Left lung (tissue), 4 donors: ENCODE measurements at regions not wholly inside any gene's neighbourhood (a gene's known extent, or its start where the extent isn't known, plus 50 kb on each side); places are given as distances from the start of the nearest gene placed in this dataset.

Experiments
- ATAC-seq: fragments of 200-7000 bp; cut with Tn5 transposase; one replicate; pipeline ENCODE4 v1.9.1; 2020; ENCODE audit warnings: moderate library complexity
- DNase-seq, 4 donors: peaks; one replicate each; pipeline ENCODE4 v3.0.0-alpha.2; 2013 to 2020
- H3K27ac ChIP-seq, 2 donors: fragments of 200-600 bp; sonication (generic) in 1 of 2; one replicate each; pipeline versions ENCODE4 v1.5.0 to v1.8.0; 2020 to 2021
- H3K27me3 ChIP-seq, 2 donors: fragments of 200-600 bp; sonication (generic) in 1 of 2; one replicate each; pipeline versions ENCODE4 v1.5.0 to v1.8.0; 2020 to 2021
- H3K36me3 ChIP-seq, 2 donors: fragments of 200-600 bp; sonication (generic) in 1 of 2; one replicate each; pipeline versions ENCODE4 v1.5.0 to v1.8.0; 2020 to 2021
- H3K4me1 ChIP-seq, 2 donors: fragments of 200-600 bp; one replicate each; pipeline ENCODE4 v1.8.0; 2021
- H3K4me3 ChIP-seq, 2 donors: fragments of 200-600 bp; sonication (generic) in 1 of 2; one replicate each; pipeline versions ENCODE4 v1.5.0 to v1.8.0; 2020 to 2021; ENCODE audit warnings: mild to moderate bottlenecking in 1 of 2
- H3K9me3 ChIP-seq, 2 donors: fragments of 200-600 bp; sonication (generic) in 1 of 2; one replicate each; pipeline versions ENCODE4 v1.5.0 to v1.8.0; 2020 to 2021
- CTCF ChIP-seq, 2 donors: fragments of 200-600 bp; sonication (generic) in 1 of 2; IDR thresholded peaks; one replicate each; pipeline versions ENCODE4 v1.5.0 to v1.8.0; 2021; ENCODE audit warnings: antibody characterized with exemption in 2 of 2
- intact Hi-C, 2 donors: fragments of 100-400 bp; cut with DNase I; formaldehyde crosslinking; loops; one replicate each; pipeline versions ENCODE4 v1.11.2 to v1.14.2; 2022
- donor health status: DM: no; HTN: yes; CAD: no.
- donor health status: DM: no; HTN: no; CAD: no.

GRCh38 chr3:139751789-139752188 is 74.0 kb upstream of the NMNAT3 start:
- H3K27ac ChIP-seq, result no peak overlapping the region
- H3K9me3 ChIP-seq, result peaks cover 0 to 18% of the 10 kb centered on the region in 2 donors
- no peaks in the 10 kb centered on the region for H3K4me1 ChIP-seq
- TF ChIP-seq CTCF (IDR thresholded peaks at IDR 0.05), result no peak
- no peaks in the 10 kb centered on the region for H3K27me3 ChIP-seq
- no peaks in the 10 kb centered on the region for H3K36me3 ChIP-seq
- ATAC-seq, result no peak
- intact Hi-C loops, result no loop called here
- DNase-seq, result no peak
- no peak overlapping the region for H3K4me3 ChIP-seq

DNA sequence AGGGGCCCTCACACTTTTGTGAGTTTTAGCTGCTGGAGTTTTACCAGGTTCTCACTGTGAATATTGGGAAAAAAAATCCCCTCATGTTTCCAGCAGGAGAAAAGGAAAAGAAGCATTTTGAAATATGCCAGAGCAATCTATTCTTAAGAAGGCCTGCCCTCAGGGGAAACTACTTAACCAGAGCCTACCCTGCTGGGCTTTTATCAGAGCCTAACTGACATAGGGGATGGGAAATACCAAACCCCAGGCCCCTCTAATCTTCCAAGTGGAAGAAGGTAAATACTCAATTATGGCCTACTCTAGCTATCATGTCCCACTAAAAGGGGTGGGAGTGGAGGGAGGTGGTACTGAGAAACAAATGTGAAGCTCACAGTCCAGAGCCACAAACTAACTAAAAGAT is 68.7 kb upstream of the NMNAT3 start:
- ATAC-seq (no peak), DNase-seq (no peak)
- intact Hi-C loops, result no loop called here
- H3K4me1 ChIP-seq, result no peaks in the 10 kb centered on the region
- H3K27ac ChIP-seq, result no peak overlapping the region
- H3K27me3 ChIP-seq, result no peaks in the 10 kb centered on the region
- H3K36me3 ChIP-seq, result no peaks in the 10 kb centered on the region
- TF ChIP-seq CTCF (IDR thresholded peaks at IDR 0.05), result no peak
- H3K4me3 ChIP-seq, result no peak overlapping the region
- H3K9me3 ChIP-seq, result peaks cover 0 to 18% of the 10 kb centered on the region in 2 donors

- Histone ChIP-seq H3K9me3 (peaks cover 0 to 18% of the 10 kb centered on the region in 2 donors), H3K4me1 (no peaks in the 10 kb centered on the region), H3K27ac (no peak overlapping the region), H3K4me3 (no peak overlapping the region), H3K36me3 (no peaks in the 10 kb centered on the region), H3K27me3 (no peaks in the 10 kb centered on the region)
- TF ChIP-seq CTCF (IDR thresholded peaks at IDR 0.05), result no peak
- intact Hi-C loops, result no loop called here
- DNase-seq (no peak), ATAC-seq (no peak)
Measured at GRCh38 chr3:139745831-139746230, 68.1 kb upstream of the NMNAT3 start.

DNA sequence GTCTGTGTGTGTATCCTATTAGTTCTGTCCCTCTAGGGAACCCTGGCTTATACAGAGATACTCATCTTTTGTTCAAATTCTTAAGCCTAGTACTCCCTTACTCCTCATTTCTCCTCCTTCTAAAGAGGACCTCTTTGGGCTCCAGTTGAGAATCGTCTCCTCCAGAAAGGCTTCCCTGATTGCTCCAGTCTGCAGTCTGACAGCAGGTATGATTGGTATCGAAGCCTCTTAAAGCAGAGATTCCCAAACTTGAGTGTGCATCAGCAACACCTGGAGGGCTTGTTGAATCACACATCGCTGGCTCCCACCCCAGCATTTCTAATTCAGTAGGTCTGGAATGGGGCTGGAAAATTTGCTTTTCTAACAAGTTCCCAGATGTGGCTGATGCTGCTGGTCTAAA is 60.9 kb upstream of the NMNAT3 start:
- Histone ChIP-seq H3K9me3 (no peaks in the 10 kb centered on the region), H3K4me1 (no peaks in the 10 kb centered on the region), H3K36me3 (no peaks in the 10 kb centered on the region), H3K27me3 (no peaks in the 10 kb centered on the region), H3K4me3 (no peak overlapping the region), H3K27ac (no peak overlapping the region)
- TF ChIP-seq CTCF (IDR thresholded peaks at IDR 0.05), result no peak
- intact Hi-C loops, result no loop called here
- DNase-seq (no peak), ATAC-seq (no peak)

DNA sequence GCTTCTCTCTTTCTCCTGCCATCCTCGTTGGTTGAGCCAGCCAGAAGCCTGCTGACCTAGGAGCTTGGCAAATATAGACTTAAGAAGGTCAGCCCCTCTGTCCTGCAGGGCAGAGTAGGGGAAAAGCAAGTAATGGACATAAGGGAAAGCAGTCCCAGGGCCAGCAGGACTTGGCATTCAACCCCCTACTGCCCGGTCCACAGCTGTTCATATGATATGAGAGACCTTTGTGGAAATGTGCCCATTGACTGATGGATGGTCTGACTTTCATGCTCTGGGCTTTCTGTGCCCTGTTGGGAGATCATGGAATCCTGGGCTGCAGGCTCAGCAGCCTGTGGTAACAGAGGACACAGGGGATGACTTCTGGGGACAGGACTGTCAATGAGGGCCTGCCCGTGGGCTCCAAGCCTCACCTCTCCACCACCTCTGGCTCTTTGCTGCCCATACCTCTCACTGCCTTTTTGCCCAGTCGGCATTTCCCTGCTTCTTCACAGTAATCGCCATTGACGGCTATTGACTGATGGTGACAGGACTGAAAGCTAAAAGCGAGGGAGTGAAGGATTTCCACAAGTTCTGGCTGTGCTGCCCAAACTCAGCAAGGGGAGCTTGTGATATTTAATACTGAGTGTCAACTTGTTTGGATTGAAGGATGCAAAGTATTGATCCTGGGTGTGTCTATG is 60.0 kb upstream of the NMNAT3 start:
- Histone ChIP-seq H3K36me3 (no peaks in the 10 kb centered on the region), H3K27ac (no peak overlapping the region), H3K4me3 (no peak overlapping the region), H3K27me3 (no peaks in the 10 kb centered on the region), H3K9me3 (no peaks in the 10 kb centered on the region), H3K4me1 (no peaks in the 10 kb centered on the region)
- intact Hi-C loops, result no loop called here
- DNase-seq (no peak), ATAC-seq (no peak)
- TF ChIP-seq CTCF (IDR thresholded peaks at IDR 0.05), result no peak
